ENCODE measurements at regions not wholly inside any gene's neighbourhood (a gene's known extent, or its start where the extent isn't known, plus 50 kb on each side); places are given as distances from the start of the nearest gene placed in this dataset.

DNA sequence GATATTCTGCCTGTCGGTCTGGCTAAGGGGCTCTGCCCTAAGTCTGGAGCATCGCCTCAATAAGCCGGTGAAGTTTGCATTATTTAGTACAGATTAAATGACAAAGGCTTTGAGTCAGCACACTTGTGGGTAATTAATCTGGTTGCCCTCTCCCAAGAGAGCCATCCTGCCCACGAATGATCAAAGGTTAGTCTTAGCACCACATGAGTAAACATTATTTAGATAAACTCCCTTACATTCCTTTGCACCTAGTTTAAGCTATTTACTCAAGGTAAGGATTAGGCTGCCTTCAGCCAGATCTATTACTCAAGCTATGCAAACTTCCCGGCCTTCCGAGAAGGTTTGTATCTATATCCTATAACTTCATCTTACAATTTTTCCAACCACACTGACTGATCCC is 572.1 kb downstream of the CHSY3 start:
- TF ChIP-seq, protein P1, sequence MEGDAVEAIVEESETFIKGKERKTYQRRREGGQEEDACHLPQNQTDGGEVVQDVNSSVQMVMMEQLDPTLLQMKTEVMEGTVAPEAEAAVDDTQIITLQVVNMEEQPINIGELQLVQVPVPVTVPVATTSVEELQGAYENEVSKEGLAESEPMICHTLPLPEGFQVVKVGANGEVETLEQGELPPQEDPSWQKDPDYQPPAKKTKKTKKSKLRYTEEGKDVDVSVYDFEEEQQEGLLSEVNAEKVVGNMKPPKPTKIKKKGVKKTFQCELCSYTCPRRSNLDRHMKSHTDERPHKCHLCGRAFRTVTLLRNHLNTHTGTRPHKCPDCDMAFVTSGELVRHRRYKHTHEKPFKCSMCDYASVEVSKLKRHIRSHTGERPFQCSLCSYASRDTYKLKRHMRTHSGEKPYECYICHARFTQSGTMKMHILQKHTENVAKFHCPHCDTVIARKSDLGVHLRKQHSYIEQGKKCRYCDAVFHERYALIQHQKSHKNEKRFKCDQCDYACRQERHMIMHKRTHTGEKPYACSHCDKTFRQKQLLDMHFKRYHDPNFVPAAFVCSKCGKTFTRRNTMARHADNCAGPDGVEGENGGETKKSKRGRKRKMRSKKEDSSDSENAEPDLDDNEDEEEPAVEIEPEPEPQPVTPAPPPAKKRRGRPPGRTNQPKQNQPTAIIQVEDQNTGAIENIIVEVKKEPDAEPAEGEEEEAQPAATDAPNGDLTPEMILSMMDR (IDR thresholded peaks at IDR 0.05 in 2 of 3, conservative IDR thresholded peaks at IDR 0.05 in 1 of 3; ENCODE audit: insufficient read depth in 2 of 3, low read depth in 1 of 3, low read length in 3 of 3) = no peak
- no peak for TF ChIP-seq RB1 (IDR thresholded peaks at IDR 0.05; ENCODE audit: low read depth)
- TF ChIP-seq ATF1 (CRISPR knock-in tag; IDR thresholded peaks at IDR 0.05) = no peak
- TF ChIP-seq ATF1 (tag; IDR thresholded peaks at IDR 0.05) = no peak
